Transverse colon (tissue), 3 donors: ENCODE measurements at regions not wholly inside any gene's neighbourhood (a gene's known extent, or its start where the extent isn't known, plus 50 kb on each side); places are given as distances from the start of the nearest gene placed in this dataset.

Source experiments
- EP300 ChIP-seq: sonication (generic); formaldehyde crosslinking; IDR thresholded peaks from one replicate; pipeline ENCODE4 v1.6.1; 2017; ENCODE audit warnings: antibody characterized with exemption, low read depth
- TF ChIP-seq, protein P1 (sequence below), 5 experiments: fragments of 200-600 bp in 3 of 5; fragments of 450-650 bp in 2 of 5; sonication (generic) in 3 of 5; IDR thresholded peaks; 1 replicate in 2 of 5; 2 replicates in 3 of 5; pipeline ENCODE4 v1.5.1; 2016 to 2017; ENCODE audit warnings: antibody characterized with exemption in 5 of 5, inconsistent platforms in 3 of 5, mild to moderate bottlenecking in 2 of 5, moderate library complexity in 1 of 5

DNA sequence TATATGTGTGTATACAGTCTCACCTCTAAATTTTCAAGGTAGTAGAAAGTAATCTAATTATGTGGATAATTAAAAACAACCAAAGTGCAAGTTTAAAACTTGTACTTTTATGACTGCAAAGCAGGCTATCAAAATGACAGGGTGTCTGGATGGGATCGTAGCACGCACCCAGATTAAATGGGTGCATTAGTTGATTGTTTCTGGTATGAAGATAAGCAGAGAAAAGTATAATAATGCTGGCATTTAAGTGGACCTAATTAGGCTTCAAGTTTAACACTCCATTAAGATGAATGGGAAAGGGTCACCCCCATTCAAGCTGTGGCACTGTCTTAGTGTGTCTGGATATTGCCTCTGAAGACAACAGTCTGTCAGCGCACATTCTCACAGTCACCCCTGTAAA is 124.6 kb upstream of the ZEB2 start:
- TF ChIP-seq, protein P1, sequence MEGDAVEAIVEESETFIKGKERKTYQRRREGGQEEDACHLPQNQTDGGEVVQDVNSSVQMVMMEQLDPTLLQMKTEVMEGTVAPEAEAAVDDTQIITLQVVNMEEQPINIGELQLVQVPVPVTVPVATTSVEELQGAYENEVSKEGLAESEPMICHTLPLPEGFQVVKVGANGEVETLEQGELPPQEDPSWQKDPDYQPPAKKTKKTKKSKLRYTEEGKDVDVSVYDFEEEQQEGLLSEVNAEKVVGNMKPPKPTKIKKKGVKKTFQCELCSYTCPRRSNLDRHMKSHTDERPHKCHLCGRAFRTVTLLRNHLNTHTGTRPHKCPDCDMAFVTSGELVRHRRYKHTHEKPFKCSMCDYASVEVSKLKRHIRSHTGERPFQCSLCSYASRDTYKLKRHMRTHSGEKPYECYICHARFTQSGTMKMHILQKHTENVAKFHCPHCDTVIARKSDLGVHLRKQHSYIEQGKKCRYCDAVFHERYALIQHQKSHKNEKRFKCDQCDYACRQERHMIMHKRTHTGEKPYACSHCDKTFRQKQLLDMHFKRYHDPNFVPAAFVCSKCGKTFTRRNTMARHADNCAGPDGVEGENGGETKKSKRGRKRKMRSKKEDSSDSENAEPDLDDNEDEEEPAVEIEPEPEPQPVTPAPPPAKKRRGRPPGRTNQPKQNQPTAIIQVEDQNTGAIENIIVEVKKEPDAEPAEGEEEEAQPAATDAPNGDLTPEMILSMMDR (IDR thresholded peaks at IDR 0.05): no peak
- no peak for TF ChIP-seq EP300
